Right forelimb (tissue), 1 donor: ENCODE measurements at regions not wholly inside any gene's neighbourhood (a gene's known extent, or its start where the extent isn't known, plus 50 kb on each side); places are given as distances from the start of the nearest gene placed in this dataset.
A peak's percentile ranks its signal among the peaks of the same experiment; 100 is the strongest.

Source experiments
- DNase-seq: peaks from one replicate; pipeline ENCODE4 v3.0.0-alpha.2; 2018

DNA sequence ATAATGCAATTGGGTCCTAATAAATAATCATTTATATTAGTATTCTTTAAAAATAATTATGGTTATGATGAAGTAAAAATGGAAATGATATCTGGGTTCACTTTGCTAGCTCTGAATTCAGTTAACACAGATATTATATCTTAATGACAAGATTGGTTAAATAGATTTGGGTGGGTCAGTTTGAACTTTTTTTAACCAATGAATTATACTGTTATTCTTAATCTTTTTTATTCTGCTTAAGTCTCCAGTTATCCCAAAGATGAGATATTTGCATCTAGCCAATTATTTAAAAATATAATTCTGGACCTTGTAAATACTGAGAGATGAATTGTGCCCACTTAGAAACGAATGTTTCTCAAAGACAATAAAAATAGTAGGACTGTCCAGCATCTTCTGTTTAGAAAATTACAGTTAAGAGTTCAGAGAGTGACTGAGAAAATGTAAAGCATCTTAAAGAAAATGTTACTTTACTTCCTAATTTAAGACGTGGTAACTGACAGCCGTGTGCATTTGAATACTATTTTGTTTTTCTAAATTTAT lies 345.2 kb downstream of the USP25 start:
- DNase-seq: no peak

DNA sequence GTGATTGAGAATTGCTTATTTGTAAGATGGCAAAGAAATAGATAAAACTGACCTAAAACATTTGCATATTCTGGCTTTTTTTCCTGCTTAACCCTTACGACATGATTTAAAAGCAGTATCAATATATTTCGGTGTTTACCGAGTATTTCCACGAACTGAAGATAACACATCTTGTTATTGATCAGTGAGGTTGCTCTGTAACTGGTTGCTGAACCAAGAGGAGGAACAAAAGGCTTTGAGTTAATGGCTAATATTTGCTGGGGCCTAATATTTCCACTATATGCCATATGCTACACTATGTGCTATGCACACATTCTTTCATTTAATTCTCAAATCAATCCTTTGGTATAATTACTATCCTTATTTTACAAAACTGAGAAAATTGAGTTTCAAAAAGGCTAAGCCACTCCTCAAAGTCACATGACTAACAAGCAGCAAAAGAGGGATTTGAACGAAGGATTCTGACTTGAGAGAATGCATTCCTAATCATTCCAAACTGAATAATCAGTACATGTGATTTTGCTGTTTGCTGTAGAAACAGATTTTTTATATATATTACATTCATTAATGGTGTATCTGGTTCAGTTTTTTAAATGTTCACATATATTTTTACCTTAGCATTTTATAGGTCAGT lies 346.0 kb downstream of the USP25 start:
- no peak for DNase-seq

DNA sequence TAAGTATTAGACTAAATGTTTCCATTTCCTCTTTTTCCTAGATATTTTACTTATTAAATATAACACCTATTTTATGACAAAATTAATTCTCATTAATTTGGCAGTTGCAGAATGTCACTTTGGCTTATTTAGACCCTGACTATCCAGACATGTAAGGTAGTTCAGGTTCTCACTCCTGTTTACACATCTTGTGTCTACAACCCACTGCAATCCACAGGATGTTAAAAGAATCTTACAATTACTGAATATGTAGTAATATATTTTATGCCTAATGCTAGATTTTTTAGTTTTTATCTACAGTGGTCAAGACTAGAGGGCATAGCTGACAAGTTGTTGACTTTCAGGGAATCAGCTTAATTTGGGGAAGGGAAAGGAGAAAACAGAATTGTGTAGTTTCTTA lies 346.7 kb downstream of the USP25 start:
- DNase-seq: no peak

DNA sequence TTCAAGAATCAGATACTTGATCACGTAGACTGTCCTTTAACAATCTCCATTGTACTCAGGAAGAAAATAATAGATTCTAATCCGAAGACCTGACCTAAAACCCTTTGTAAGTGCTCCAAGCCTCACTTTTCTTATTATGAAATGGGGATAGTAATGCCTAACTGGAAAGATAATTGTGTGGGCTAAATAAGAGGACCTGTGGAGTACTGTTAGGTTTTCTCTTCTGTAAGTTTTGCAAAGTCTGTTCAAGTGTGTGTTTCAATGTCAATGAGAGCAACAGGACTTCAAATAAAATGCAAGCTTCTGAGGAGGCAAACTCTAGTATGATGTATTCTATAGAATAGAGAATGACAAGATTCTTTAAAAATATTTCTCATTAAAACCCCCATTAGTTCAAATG lies 348.6 kb downstream of the USP25 start:
- DNase-seq: no peak

DNA sequence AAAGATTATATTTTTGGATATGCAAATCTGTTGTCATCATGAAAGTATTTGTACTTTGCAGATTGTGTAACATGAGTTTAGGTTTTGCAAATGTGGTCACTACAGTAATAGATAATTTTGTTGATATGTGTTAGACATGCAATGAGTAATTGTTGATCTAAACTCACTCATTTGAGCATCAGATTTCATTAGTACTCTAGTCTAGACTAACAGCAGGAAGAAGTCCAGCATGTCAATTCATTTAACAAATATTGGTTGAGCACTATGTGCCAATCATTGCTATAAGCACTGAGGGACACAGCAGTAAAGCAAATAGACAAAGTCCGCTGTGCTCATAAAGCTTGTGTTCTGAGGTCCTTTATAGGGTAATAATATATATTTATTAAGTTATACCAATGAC lies 350.0 kb downstream of the USP25 start:
- DNase-seq: no peak

DNA sequence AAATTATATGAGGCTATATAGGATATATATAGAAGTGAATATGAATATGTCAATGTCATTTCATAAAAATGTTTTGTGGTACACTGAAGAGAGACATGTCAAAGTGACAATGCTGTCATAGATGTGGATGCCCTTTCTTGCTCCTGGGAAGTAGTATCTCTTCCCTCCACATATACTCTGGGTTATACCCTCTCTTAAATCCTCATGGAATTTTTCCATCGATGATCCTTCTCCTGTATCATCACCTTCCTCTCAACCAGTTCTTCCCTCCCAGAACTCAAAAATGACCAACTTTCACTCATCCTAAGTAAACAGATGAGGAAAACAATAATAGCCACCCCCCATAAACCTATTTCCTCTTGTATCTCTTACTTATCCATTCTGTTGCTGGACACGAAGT lies 351.5 kb downstream of the USP25 start:
- DNase-seq: no peak

DNA sequence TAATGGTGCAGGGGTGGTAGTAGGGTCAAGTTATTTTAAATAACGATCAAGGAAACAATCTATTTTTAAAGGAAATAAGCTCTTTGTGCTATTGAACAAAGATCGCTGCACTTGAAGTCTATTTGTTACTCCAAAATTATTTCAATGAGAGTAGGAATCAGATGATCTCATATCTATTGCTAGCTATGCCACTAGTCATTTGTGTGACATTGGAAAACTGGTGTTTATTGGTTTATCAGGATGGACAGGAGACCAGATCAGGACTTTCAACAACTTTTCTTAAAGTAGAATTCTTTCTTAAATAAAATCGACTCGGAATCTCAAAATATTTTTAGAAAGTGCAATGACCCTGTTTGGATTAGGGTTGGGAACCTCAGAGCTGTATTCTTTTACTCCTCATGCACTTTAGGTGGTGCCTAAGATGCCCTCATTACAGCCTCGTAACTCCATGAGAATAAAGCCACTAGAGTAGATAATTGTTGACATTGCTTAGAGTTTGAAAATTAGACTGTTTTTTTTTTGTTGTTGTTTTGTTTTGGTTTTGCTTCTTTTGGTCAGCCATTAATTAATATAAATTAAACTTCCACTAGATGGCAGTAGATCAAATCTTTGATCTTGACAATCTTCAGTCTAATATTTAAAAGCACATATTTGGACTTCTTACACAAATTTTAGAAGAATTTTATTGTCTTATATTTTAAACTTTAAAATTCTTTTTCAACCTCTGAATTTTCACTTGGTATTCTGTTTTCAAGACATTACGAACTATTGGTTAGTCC lies 352.4 kb downstream of the USP25 start:
- no peak for DNase-seq

DNA sequence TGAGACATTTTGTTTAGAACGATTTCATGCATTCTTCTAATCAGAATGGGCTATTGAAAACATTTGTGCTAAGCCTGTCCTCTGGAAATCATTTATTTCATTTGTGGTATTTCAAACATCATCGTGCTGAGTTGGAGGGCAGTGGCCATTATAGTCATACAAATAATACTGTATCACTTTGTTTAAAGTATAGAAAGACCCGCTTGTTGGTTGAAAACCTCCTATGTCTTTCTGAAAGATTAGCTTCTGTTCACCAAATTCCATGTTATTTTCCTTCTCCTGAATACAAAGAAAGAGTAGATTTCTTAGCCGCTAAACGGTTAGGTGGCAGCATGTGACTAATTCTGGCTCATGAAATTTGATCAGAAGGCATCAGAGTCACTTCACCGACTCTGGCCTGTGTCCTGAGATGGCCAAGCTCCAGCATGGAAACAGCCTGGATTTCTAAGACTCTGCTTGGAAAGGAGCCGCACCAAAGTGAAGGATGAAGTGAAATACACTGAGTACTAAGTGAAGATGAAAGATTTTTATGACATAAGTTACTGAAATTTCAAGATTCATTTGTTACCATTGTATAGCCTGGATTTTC lies 355.1 kb downstream of the USP25 start:
- DNase-seq: peak; percentile 67

DNA sequence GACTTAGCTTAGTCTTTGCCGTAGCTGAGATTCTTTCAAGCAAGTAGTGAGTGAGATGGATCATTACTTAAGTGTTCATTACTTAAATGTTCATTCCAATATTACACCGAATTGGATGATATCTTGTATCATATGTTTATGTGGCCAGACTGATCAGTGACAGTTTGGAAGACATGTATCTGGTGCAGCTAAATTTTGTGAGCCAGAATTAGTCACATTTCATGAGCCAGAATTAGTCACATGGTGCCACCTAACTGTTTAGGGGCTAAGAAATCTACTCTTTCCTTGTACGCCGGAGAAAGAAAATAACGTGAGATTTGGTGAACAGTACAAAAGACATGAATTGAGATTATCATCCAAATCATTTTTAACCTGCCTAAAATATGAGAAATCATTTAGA lies 355.6 kb downstream of the USP25 start:
- DNase-seq: no peak

DNA sequence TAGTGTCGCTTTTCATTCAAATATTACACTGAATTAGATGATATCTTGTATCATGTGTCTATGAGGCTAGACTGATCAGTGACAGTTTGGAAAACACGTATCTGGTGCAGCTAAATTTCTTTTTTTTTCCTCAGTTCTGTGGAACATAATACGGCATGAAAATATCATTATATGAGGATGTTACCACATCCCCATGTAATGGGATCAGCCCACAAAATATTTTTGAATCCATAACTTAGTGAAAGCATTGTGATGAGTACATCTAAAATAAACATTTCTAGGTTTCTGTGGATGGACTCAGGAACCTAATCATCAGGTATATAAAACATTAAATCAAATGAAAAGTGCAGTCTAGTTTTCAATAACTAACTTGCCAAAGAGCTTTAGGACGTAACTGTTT lies 356.3 kb downstream of the USP25 start:
- no peak for DNase-seq

DNA sequence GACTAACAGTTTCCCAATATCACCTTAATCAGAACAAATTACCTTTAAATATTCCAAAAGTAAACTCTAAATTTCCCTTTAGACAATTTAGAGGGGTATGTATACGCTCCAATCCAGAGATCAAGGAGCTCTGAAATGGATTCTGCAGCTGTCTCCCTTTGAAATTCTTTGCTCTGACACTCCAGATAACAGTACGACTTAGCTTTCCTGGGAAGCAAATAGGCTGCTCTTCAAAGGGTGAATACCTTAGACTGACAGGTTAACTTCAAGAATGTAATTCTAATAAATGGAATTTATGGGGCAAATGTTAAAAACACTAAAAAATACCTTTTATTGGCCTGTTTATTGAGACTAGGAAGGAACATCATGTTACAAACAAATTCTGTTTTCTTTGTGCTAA lies 357.2 kb downstream of the USP25 start:
- no peak for DNase-seq

DNA sequence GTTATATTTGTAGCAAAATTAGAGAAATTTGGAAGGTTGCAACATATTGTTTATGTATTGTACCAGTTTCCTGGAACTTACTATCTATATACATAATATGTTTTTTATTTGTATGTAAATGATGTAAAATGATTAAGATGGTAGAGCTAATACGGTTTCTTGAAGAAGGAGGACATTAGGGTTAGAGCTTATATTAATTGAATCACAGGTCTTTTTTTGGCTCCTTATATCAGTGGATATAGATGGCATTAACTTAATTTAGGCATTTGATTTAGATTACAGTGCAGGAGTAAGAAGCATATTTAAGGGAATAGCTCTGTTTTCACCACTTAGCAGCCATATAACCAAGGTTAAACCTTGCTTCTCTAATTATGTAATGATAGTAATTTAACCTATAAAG lies 357.7 kb downstream of the USP25 start:
- no peak for DNase-seq

DNA sequence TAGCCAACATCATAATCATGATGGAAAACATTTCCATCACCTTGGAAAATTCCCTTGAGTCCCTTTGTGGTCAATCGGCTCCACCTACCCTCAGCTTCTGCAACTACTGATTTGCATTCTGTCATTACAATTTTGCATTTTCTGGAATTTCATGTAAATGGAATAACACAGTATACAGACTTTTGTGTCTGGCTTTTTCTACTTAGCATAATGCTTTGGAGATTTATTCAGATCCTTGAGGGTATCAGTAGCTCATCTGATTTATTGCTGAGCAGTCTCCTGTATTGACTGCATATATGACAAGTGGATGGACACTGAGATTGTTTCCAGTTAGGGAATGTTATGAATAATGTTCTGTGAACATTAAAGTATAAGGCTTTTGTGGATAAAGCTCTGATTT lies 358.3 kb downstream of the USP25 start:
- DNase-seq: no peak

DNA sequence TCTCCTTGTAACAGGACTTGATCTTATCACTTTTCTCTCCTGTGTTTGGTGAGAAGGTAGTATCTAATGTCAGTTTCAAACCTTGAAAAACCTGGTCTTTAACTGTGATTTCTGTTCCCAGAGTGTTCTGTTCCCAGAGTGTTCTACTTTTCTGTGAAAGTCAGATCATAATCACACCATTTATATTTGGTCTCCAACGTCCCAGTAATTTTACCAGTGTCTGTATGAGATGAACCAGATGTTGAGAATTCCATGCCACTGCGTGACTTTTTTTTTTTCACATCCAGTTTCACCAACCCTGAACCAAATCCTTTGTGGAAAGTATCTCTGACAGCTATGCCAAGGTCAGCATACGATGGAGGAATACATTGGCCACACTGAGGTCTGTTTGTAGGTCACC lies 365.2 kb downstream of the USP25 start:
- no peak for DNase-seq

DNA sequence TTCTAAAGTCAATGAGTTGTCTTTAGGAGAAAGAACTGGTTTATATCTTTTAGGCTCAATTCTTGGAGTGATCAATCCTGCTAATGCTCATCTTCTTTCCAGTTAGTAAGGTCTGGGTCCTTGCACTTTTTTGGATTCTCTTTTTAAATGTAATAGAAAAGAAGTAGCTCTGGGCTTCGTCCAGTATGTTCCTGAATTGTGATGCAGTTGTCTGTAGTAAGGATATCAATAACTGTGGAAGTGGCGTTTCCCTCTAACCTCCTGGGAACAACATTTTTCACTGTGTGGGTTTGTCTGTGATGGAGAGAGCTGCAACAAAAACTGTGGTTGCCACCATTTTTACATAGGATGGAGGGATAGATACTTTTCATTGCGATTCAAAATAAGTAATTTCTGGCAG lies 367.2 kb downstream of the USP25 start:
- DNase-seq: no peak

DNA sequence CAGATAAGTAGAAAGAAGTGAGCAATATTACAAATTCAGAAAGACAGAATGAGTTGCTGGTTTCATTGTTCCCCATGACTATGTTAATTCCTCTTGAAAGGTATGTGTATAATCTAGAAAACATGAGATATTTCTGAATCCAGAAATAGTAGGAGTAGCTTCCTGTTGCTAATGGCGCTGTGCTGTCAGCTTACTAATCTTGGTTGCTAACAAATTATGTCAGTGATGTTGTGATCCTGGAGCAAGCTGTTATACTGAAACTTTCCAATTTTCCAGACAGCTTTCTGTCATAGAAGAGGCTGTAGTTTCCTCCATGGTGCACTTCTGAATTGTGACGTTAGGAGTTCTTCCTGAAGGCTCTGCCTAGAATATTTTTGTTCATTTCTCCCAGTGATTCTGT lies 372.3 kb downstream of the USP25 start:
- DNase-seq: no peak

DNA sequence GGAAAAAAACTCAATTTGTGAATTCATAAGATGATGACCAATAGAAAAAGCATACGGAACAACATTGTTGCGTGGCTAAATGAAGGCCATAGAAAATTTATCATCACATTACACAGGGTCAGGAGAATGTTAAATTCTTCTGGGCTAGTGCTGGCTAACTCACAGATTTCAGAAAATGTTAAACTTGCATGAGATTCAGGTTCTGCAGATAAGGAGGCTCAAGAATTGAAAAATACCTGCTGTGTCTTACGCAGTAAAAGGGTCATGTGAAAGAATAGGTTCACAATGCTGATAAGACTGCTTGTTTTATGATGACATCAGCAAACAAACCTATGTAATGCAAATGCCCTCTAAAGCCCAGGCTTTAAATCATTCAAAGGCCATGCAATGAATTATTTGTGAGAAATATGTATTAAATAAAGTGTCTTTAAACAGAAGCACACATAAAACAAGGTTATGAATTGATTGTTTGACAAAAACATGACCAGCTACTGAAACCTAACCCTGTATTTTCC lies 378.8 kb downstream of the USP25 start:
- no peak for DNase-seq

DNA sequence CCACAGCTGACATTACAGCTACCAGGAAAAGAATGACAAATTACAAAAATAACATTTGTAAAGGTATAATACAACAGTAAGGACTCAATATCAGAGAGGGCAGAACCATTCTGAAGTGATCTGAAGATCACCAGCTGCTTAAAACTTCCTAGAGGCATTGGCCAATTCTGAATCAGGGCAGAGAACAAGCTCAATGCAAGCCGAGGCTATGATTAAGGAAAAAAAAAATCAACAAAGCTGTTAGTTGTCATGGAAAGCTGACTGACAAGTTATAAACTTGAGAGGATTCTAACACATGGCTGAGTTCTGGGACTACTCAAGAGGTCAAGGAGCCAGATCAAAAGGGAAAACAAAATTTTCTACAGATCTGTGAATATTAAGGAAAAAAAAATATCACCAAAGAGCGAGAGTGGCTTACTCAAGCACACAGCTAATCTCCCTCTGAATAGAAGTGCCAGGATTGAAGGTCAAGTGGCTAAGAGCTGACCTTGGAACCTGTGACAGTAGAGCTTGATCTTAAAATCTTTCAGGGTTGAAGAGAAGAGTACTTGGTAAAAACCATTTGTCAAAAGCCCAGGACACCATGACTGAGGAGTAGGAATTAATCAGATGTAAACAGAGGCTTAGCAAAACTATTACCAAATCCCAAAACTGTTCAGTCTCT lies 383.4 kb downstream of the USP25 start:
- DNase-seq: no peak

DNA sequence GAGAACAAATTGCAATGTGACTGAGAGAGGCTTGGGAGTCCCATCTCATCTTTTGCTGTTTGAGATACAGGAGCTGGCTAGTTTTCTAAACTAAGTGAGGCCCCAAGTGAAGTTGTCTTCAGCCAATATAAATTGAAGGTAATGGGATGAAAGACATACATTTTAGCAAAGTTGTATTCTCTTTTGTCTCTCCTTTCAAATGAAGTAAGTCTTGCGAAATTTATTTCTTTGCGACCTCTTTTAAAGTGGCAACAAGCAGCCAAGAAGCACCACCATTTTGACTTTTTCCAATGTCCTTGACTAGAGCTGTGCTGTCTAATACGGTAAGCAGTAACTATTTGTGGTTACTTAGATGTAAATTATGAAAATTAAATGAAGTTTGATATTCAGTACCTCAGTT lies 385.7 kb downstream of the USP25 start:
- no peak for DNase-seq

DNA sequence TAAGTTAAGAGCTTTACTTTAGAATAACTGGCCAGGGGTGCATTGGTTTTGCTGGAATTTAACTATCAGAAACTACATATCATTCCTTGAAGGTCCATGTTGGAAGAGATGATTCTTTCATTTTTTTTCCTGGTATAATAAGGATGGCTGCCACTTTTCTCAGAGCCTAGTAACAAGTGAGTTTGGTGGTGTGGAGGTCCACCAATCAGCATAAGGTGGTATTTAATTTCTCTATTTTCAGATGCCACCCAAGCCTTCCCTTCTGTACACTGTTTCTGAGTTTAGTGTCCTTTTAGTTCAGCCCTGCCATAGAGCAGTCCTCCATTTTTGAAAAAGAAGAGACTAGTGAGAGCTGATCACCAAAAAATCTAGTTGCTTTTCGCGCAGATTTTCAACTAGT lies 386.3 kb downstream of the USP25 start:
- DNase-seq: no peak

DNA sequence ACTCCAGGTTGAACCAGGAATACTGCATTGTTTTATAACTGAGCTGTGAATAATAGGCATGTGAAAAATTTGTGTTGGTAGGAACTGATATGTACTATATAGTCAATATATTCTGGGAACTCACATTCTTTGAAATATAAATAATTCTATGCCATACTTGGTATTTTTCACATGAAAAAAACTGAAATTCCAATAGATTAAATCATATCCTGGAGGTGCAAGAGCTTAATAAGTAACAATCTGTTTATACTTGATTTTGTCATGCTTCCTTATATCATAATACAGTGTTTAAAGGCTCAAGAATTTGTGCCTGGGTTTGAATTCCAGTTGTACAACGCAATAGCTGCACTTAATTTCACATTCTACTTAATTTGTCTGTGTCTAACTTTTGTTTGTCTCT lies 387.0 kb downstream of the USP25 start:
- DNase-seq: no peak

DNA sequence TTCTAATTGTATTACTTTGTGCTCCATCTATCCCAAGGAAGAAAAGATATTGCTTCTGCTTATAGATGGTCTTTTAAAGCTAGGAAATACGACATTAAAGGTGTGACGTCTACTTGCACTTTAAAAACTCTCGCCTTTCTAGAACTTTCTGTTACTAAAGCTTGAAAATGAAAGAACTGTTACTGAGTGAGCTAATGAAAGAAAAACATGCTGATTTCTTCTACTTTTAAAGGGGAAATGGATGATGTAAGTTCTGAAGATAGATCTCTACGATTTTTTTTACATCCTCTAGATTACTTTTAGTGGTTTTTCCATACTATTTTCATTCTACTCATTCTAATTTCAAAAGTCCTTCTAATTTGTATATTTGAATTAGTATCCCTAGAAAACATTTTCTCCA lies 387.5 kb downstream of the USP25 start:
- DNase-seq: no peak

DNA sequence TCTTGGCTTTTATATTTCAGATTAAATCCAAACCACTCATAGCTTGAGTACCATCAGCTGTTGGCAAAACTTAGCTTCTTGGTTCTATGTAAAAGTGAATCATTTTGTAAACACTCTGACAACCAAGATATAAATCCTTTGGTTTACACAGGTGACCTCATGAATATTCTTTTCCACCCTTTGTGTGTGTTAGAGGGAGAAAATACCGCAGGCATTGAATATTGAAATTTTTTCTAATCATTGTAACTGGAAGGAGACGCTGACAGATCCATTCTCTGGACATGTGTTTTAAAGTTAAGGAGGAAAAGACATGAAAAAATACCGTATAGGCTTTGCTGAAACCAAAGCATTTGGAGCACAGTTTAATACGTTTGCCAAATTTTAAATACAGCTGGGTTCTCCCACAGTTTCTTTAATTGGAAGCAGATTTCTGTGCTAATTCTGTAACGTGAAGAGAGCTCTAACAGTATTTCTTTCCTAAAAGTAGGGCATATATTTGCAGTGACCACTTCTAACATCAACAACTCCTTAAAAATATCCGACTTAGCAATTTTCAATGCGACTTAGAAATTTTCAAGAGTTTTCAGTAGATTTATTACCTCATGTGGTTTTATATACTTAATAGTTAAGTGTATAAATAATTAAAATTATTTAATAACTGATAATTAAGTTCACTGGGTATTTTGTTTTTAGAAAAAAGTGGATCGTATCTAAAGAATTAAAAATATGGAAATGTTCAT lies 388.2 kb downstream of the USP25 start:
- no peak for DNase-seq
